GM19238 (cell line): ENCODE measurements at regions not wholly inside any gene's neighbourhood (a gene's known extent, or its start where the extent isn't known, plus 50 kb on each side); places are given as distances from the start of the nearest gene placed in this dataset.

Source experiments
- DNase-seq: peaks from one replicate; pipeline ENCODE4 v3.0.0; 2011; ENCODE audit warnings: low spot score; ENCODE audit not compliant: insufficient read length

DNA sequence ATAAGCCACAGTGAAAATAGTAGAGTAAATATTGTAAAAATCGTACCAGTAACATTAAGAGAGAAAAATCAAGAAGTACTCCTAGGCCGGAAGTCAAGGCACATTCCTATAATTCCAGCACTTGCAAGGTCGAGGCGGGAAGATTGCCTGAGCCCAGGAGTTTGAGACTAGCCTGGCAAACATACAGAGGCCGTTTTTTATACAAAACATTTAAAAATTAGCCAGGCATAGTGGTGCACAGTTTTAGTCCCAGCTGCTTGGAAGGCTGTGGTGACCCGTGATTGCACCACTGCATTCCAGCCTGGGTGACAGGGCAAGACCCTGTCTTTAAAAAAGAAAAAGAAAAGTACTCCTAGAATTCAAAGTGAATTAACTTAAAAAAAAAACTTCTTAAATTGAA is 341.8 kb downstream of the C12orf50 start:
- DNase-seq = no peak

DNA sequence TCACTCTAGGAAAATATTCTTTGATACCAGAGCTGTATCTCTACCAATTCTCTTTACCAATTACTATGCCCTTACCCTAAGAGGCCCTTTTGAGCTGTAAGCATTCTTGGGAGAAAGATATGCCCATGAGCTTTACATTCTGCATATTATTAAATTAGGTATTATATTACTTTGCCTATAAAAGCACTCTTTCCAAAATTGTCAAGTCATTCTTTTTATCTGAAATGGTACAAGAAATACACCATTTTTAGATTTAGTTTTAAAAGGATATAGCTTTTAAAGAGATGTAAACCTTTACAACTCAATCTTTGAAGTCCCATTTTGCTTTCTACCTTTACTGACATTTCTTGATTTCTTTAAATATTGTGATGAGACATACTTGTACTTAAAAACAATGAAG is 343.5 kb downstream of the C12orf50 start:
- DNase-seq = no peak

DNA sequence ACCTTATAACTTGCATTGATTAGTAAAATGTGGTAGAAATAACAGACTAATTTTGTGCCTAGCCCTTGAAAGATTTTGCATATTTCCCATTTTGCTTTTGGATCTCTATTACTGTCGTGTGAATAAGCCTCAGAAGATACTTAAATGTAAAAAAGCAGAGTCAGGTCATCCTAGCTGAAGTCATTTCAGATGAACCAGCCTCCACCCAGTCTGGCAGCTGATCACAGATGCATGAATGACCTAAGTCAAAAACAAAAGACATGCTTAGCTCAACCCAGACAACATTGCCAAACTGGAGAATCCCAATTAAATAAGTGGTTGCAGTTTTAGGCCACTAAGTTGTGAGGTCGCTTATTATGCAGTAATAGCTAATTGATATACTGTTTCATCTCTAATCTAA is 349.9 kb downstream of the C12orf50 start:
- no peak for DNase-seq

DNA sequence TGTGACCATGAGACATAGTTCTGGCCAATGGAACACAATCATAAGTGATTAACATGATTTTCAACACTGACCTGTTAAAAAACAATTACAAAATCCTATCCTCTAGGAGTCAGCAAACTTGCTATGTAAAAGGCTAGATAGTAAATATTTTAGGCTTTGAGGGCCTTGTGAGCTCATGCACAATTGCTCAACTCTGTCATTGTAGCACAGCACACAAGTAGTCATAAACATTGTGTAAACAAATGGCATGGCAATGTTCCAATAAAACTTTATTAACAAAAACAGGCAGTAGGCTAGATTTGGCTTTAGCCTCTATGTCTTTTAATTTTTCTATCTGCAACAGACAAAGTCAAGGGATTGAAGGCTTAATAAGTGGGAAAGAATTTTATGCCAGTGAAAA is 350.7 kb downstream of the C12orf50 start:
- no peak for DNase-seq

DNA sequence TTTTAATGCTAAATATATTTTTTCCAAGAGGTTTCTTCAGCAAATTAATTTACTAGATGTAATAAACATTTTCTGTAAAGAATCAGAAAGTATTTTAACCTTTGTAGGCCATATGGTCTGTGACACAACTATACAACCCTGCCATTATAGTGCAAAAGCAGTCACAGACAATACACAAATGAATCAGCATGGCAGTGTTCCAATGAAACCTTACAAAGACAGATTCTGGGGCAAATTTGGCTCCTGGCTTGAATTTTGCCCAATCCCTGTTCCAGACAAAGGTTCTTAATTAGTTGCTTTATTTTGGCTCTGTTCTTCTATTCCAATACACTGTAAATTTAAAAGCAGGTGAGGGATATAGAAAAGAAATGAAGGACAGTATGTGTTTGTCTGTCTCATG is 352.5 kb downstream of the C12orf50 start:
- no peak for DNase-seq

DNA sequence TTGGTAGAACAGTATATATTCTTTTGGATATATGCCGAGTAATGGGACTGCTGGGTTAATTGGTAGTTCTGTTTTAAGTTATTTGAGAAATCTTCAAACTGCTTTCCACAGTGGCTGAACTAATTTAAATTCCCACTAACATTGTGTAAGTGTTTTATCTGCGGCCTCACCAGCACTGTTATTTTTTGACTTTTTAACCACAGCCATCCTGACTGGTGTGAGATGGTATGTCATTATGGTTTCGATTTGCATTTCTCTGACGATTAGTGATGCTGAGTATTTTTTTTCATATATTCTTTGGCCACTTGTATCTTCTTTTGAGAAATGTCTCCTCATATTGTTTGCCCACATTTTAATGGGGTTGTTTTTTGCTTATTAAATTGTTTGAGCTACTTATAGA is 357.4 kb downstream of the C12orf50 start:
- no peak for DNase-seq

DNA sequence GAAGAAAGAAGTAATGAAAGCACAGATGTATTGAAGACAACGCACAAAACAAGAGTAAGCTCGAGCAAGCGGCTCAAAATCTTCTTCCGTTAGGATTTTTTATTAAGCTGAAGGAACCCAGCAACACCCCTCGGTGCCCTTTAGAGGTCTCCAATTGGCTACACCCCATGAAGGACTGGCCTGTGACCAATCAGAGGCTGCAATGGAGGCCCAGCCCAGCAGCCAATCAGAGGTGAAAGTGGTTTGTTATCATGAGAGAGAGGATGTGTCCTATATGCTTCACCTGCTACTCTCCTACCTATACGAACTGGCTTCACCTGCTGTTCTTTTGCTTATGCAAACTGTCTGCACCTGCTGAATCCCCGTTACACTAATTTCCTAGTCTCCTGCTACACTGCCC is 358.8 kb downstream of the C12orf50 start:
- DNase-seq = no peak

DNA sequence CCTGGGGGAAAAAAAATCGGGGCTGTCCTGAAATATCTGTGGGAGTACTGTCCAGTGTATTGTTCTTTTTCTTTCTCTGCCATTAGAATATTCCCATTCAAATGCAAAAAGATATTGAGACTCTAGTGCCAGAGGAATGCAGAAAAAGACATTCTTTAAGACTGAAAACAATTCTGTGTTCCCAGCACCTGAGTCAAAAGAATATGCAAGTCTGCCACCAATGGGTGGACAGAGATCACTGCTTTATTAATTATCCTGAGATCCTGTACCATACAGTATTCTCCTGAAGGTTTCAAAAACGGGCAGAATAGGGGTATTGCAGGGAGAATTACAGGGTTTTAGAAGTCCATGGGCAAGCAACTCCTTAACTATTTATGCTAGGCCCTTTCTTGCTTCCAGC is 361.8 kb downstream of the C12orf50 start:
- no peak for DNase-seq

DNA sequence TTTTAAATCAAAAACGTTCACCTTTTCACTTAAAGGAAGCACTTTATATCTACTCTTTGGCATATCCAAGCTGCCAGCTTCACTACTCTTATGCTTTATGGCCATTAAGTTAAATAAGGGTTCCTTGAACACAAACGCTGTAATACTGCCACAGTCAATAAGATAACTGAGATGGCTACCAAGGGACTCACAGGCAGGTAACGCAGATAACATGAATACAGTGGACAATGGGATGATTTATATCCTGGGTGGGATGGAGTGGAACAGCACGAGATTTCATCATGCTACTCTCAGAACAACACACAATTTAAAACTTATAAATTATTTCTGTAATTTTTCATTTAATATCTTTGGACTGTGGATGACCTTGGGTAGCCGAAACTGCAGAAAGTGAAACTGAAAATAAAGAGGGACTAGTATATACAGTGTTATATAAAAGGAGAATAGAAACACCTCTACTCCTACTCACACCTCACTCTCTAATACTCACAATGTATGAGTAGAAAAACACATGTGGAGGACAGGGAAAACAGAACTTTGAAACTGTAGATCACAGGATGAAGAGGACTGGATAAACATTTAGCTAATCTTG is 367.3 kb downstream of the C12orf50 start:
- DNase-seq = no peak

DNA sequence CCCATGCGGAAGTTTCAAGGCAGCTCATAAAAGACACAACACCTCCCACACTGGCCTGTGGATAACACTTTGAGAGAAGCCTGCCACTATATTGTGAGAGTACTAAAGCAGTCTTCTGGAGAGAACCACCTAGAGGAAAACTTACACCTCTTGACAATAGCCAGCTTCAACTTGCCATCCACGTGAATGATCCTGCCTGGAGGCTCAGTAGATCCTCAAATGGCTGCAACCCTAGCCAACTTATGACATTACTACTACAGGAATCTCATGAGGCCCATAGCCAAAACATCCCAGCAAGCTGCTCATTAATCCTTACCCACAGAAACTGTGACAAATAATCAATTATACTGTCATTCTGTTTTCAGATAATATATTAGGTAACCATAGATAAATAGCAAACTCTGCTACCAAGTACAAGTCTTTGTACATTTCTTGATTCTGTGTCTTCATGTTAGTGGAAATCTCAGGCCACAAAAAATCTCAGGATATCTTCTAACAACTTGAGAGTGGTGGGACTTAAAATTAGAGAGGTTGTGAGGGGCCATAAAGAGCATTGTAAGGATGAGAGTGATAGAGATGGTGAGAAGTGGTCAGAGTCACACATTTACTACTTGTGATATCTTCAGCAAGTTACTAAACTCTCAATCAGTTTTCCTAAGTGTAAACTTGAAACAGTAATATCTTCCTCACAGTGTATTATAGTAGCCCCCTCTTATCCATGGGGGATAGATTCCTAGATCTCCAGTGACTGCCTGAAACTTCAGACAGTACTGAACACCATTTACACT is 368.0 kb downstream of the C12orf50 start:
- DNase-seq = no peak

DNA sequence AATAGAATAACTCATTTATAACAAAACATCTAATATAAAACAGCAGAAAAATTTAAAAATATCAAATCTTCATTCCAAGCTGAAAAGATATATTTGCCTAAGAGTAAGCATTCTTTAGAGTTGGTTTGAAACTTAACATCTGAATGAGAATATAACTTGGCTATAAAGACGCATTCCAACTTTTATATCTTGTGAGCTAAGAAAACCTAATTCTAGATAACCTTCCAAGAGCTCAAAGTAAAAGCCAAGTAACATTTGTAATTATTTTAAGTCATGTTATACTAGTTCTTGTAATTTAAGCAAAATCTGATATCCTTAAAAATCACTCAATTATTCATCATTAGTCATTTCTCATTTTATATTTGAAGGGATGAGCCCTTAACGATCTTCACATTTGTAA is 368.9 kb downstream of the C12orf50 start:
- DNase-seq = no peak

DNA sequence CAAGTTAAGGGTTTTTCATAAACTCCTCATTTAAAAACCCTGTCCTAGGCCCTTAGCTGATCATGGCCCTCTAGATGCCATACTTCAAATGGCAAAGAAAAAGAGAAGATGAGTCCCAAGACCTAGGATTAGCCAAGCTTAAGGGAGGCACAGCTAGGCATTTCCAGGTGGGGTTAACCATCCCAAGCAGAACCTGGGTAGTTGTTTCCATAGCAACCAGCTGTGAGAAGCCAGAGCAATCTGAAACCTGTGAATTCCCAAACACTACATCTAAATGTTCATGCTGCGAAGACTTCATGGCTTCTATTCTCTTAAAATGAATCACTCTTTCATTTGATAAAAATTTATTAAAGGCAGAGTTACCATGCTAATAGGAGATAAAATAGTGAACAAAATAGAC is 372.9 kb downstream of the C12orf50 start:
- DNase-seq = no peak

DNA sequence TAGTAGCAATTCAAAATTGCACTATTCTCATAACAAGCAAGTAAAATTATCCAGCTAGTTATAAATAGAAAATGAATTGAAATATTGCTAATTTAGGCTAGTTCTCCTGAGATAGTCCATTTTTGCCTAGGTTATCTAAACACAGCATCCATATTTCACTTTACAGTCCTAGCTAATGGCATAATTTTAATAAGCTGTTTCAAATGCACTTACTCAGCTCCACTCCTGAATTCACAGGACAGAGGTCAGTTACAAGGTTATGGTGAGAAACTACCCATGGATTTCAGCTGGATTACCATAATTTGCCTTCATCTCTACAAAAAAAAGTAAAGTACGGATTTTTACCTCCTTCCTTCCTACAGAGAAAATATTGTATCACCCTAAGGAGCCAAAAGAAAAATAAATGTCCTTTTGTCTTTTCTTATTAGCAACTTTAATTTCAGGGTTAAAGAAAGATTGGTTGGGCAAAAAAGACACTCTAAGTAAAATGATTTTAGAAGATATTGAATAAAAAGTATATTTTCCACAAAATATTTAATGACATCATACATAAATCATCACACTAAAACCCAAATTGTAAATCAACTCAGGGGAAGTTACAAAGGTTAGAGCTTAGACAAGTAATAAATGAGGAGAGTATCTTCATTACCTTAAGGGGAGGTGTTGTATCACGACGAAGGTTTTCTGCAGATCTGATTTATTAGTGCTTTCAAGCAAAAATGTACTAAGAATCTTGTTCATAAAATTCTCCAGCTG is 377.4 kb downstream of the C12orf50 start:
- DNase-seq = no peak

DNA sequence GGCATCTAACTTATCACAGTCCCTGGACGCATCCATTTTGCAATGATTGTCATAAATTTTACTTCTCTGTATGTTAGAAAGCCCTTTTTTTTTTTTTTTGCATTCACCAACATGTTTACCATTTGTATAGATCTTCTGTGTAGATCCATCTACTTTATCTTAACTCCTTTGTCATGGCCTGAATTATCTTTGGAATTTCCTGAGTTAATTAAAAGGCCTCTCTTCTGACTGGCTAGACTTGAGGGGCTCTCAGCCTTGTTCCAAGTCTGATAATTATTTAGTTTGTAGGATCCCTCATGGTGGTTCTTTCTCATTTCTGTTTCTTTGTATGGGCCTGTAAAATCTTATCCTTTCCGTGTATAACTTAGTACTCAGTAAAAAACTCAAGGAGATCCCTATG is 387.0 kb downstream of the C12orf50 start:
- DNase-seq = no peak

DNA sequence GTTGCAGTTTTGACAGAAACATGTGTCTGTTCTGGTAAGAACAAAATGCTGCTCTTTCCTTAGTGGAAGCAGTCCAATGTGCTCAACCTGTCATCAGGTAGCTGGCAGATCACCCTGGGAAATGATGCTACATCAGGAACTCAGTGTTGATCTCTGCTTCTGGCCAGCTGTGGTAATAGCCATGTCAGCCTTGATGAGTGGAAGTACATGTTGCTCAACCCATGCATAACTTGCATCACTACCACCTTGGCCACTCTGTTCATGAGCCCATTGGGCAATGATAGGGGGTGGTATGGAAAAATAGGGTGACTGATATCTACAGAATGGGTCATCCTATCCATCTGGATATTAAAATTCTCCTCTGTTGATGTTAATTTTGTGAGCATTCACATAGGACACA is 411.0 kb downstream of the C12orf50 start:
- DNase-seq = no peak

DNA sequence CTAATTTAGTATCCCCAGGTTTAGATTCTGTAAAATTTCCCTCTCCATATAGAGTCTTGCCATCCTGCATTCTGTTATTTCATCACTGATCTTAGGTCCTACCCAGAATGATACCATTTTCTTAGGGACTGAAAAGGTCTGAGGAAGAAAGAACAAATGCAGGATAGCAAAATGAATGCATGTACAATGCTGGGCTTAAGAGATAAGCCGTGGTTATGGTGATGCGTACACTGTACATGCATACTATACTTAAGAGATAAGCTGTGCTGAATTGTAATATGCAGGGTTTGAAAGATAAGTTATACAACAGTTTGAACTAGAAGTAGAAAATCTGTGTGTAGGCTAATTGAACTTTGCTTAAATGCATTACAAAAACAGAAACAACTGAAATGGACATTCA is 416.2 kb downstream of the C12orf50 start:
- no peak for DNase-seq

DNA sequence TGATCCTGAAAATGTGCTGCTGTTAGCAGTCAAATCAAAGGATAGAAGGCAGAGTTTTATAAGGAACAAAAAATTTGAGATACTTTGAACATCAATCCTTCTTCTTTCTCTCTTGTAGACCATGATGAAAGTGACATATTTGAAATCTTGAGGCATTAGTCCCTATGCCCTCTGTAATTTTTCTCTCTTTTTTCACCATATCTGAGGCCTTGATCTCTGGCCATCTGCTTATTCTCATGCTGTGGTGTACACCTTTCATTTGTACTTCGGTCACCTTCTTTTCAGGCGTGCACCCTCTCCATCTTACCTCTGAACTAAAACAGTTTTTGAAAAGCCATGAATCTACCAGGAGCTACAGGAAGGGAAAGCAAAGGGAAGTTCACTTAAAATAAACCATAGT is 420.9 kb downstream of the C12orf50 start:
- DNase-seq = no peak

DNA sequence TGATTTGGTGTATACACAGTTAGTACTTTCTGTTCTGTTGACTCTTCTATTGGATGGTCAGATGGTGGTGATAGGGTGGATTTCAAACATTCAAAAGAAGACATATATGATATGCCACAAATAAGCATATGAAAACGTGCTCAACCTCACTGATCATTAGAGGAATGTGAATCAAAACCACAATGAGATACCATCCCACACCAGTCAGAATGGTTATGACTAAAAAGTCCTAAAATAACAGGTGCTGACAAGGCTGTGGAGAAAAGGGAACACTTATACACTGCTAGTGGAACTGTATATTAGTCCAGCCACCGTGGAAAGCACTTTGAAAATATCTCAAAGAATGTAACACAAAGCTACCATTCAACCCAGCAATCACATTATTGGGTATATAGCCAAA is 425.5 kb downstream of the C12orf50 start:
- no peak for DNase-seq

DNA sequence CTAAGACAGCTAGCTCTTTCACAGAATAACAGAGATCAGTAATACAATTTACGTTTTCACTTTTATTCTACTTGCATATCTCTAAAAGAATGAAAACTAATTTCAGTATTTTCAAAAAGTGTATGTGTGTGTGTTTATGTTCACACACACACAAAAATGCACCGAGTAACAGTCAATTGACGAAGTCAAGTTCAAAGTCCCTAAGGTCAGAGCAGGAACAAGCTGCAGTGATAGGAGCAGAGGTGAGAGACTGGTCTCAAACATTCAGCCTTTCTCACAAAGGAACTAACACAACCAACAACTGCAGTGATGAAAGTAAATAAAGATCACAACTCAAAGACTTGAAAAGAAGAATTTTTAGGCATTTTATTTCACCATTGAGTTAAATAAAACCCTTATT is 429.7 kb downstream of the C12orf50 start:
- no peak for DNase-seq

DNA sequence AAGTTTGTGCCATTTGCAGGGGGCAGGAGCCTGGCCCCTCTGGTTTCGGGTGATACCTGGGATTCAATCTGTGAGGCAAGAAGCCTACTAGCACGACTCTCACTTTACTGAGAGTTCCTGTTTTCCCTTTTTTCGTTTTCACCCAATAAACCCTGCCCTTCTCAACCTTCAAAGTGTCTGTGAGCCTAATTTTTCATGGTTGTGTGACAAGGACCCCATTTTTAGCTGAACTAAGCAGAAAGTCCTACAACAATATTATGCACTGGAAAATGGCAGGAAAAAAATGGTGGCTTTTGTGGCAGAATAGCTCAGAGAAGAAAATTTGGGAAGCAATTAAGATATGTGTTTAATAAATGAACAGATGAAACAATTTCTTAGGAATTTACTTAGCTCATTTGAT is 432.1 kb downstream of the C12orf50 start:
- DNase-seq = no peak

DNA sequence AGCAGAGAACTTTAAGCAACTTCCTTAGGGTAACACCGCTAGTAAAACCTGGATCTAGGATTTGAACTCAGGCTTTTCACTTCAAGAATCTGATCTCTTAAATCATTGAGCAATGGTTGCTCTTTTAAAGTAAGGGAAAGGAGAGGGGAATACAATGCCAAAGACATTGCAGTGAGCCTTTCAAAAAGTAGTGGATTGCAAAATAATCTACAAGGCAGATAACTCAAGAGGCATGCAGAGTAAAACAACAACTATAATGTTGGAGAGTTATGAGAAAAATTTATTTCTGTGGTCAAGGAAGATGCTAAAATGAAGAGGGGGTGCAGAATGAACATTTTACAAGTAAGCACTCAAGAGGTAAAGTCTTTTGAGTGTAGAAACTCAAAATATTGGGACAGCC is 432.6 kb downstream of the C12orf50 start:
- DNase-seq = no peak

DNA sequence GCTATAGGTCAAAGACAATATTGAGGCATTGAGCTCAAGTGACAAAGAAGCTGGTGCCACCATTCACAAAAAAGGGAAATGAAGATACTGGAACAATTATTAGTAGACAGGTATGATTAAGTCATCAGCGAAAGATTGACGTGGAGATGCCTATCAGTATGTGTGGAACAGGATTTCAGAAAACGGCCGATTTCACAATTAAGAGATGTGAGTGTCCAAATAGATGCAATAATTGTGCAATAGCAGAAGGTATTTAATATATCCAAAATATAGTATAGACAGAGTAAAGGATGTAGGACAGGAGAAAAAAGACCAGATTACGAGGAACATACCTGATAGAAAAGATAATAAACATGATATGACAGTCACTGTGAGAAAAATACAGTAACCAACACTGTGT is 433.1 kb downstream of the C12orf50 start:
- no peak for DNase-seq
